ENCODE measurements at regions not wholly inside any gene's neighbourhood (a gene's known extent, or its start where the extent isn't known, plus 50 kb on each side); places are given as distances from the start of the nearest gene placed in this dataset.
A peak's percentile ranks its signal among the peaks of the same experiment; 100 is the strongest.

- intact Hi-C loops (cut with micrococcal nuclease; ENCODE audit: unreplicated experiment): no loop called here
- CTCF ChIA-PET: no interaction called here
Measured at GRCh38 chr15:100757661-100758060, 122.0 kb upstream of the ALDH1A3 start.

GRCh38 chr15:100758555-100758954 lies 121.1 kb upstream of the ALDH1A3 start:
- Mint-ChIP-seq H3K4me1 (ENCODE audit: low read depth, unreplicated experiment) (peaks cover 23% of the 10 kb centered on the region), H3K27me3 (ENCODE audit: insufficient read depth, unreplicated experiment) (no peaks in the 10 kb centered on the region), H3K9me3 (ENCODE audit: unreplicated experiment) (no peaks in the 10 kb centered on the region), H3K4me3 (ENCODE audit: unreplicated experiment) (no peak overlapping the region), H3K36me3 (ENCODE audit: insufficient read depth, unreplicated experiment) (no peaks in the 10 kb centered on the region), H3K27ac (ENCODE audit: unreplicated experiment) (peak overlapping the region; percentile 63)
- CTCF ChIA-PET: no interaction called here
- POLR2A ChIA-PET: no interaction called here
- Histone ChIP-seq H3K9me3 (no peaks in the 10 kb centered on the region), H3K4me3 (ENCODE audit: low read depth, low read length) (no peak overlapping the region), H3K27me3 (replicated peaks; ENCODE audit: control insufficient read depth, insufficient read depth, low read length) (no peaks in the 10 kb centered on the region), H3K4me1 (peaks cover 17% of the 10 kb centered on the region), H3K36me3 (ENCODE audit: control insufficient read depth, insufficient read depth, low read length) (no peaks in the 10 kb centered on the region)
- no TSS peak for BruUV-seq (replicated peaks)
- intact Hi-C loops (cut with micrococcal nuclease; ENCODE audit: unreplicated experiment): no loop called here
- TF ChIP-seq CTCF (IDR thresholded peaks at IDR 0.05; ENCODE audit: insufficient read depth in 1 of 2, low read depth in 1 of 2, low read length in 1 of 2, severe bottlenecking in 1 of 2, unreplicated experiment in 1 of 2): no peak
- no peak for DNase-seq

More at GRCh38 chr15:100757661-100758060, 122.0 kb upstream of the ALDH1A3 start:
- Histone ChIP-seq H3K4me1 (peaks cover 17% of the 10 kb centered on the region), H3K27me3 (replicated peaks; ENCODE audit: control insufficient read depth, insufficient read depth, low read length) (no peaks in the 10 kb centered on the region), H3K4me3 (ENCODE audit: low read depth, low read length) (no peak overlapping the region), H3K9me3 (no peaks in the 10 kb centered on the region), H3K36me3 (ENCODE audit: control insufficient read depth, insufficient read depth, low read length) (no peaks in the 10 kb centered on the region)
- DNase-seq: no peak
- Mint-ChIP-seq H3K4me1 (ENCODE audit: low read depth, unreplicated experiment) (peaks cover 23% of the 10 kb centered on the region), H3K27me3 (ENCODE audit: insufficient read depth, unreplicated experiment) (no peaks in the 10 kb centered on the region), H3K27ac (ENCODE audit: unreplicated experiment) (no peak overlapping the region), H3K9me3 (ENCODE audit: unreplicated experiment) (no peaks in the 10 kb centered on the region), H3K36me3 (ENCODE audit: insufficient read depth, unreplicated experiment) (no peaks in the 10 kb centered on the region), H3K4me3 (ENCODE audit: unreplicated experiment) (no peak overlapping the region)
- POLR2A ChIA-PET: no interaction called here
- no TSS peak for BruUV-seq (replicated peaks)
- no peak for TF ChIP-seq CTCF (IDR thresholded peaks at IDR 0.05; ENCODE audit: insufficient read depth in 1 of 2, low read depth in 1 of 2, low read length in 1 of 2, severe bottlenecking in 1 of 2, unreplicated experiment in 1 of 2)

- H3K36me3 Mint-ChIP-seq (ENCODE audit: insufficient read depth, unreplicated experiment): no peaks in the 10 kb centered on the region
- no peak for DNase-seq
- peak overlapping the region; percentile 64 for H3K4me3 Mint-ChIP-seq (ENCODE audit: unreplicated experiment)
- Histone ChIP-seq H3K27me3 (replicated peaks; ENCODE audit: control insufficient read depth, insufficient read depth, low read length) (no peaks in the 10 kb centered on the region), H3K4me1 (peaks cover 17% of the 10 kb centered on the region), H3K9me3 (no peaks in the 10 kb centered on the region), H3K36me3 (ENCODE audit: control insufficient read depth, insufficient read depth, low read length) (no peaks in the 10 kb centered on the region), H3K4me3 (ENCODE audit: low read depth, low read length) (no peak overlapping the region)
- H3K4me1 Mint-ChIP-seq (ENCODE audit: low read depth, unreplicated experiment): peaks cover 23% of the 10 kb centered on the region
- POLR2A ChIA-PET: no interaction called here
- H3K27me3 Mint-ChIP-seq (ENCODE audit: insufficient read depth, unreplicated experiment): no peaks in the 10 kb centered on the region
- TF ChIP-seq CTCF (IDR thresholded peaks at IDR 0.05; ENCODE audit: insufficient read depth in 1 of 2, low read depth in 1 of 2, low read length in 1 of 2, severe bottlenecking in 1 of 2, unreplicated experiment in 1 of 2): no peak
- BruUV-seq (replicated peaks): no TSS peak
- CTCF ChIA-PET: no interaction called here
- peak overlapping the region; percentile 63 for H3K27ac Mint-ChIP-seq (ENCODE audit: unreplicated experiment)
- intact Hi-C loops (cut with micrococcal nuclease; ENCODE audit: unreplicated experiment): no loop called here
- no peaks in the 10 kb centered on the region for H3K9me3 Mint-ChIP-seq (ENCODE audit: unreplicated experiment)
Measured at GRCh38 chr15:100759106-100759505, 120.5 kb upstream of the ALDH1A3 start.
